Erythroblast (primary cell): ENCODE measurements at regions not wholly inside any gene's neighbourhood (a gene's known extent, or its start where the extent isn't known, plus 50 kb on each side); places are given as distances from the start of the nearest gene placed in this dataset.
"Not testable (repeated sequence)": the region's sequence is repeated elsewhere in the genome, so short reads cannot be mapped to it uniquely, and the experiment has no call there.

Source experiments
- DNase-seq, 2 experiments: peaks; one replicate each; lab custom pipeline; 2025; lab: John Stamatoyannopoulos, UW
- GATA1 ChIP-seq: IDR thresholded peaks from 2 replicates; pipeline ENCODE4 v1.6.1; 2011; ENCODE audit warnings: low read depth, mild to moderate bottlenecking, control low read depth, low read length, moderate library complexity
- POLR2A ChIP-seq: IDR thresholded peaks from 2 replicates; pipeline ENCODE4 v1.6.1; 2011; ENCODE audit warnings: mild to moderate bottlenecking, low read length

GRCh38 chr12:67077617-67078016 lies 191.5 kb upstream of the CAND1 start:
- no peak for DNase-seq
- TF ChIP-seq GATA1 (no peak), POLR2A (no peak)

GRCh38 chr12:67078957-67079356 lies 190.2 kb upstream of the CAND1 start:
- TF ChIP-seq POLR2A (no peak), GATA1 (no peak)
- DNase-seq = no peak

DNA sequence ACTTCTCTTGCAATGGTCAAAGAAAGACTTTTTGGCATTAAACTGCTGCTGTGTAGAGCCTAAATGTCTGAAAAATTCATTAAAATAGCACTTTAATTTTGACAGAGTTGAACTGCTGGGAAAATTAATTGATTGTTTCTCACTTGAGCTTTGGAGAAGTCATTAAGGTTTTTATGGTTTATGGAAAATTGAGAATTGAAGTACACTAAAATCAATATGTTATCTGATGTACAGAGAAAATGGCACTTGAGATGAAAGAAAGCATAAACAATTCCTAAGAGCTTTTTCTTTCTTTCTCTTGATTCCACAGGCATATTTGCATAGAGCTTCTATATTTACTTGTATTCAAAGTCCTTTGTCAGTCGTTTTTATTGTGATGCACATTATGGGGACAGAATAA lies 188.5 kb upstream of the CAND1 start:
- no peak for TF ChIP-seq POLR2A
- no peak for TF ChIP-seq GATA1
- DNase-seq = no peak

DNA sequence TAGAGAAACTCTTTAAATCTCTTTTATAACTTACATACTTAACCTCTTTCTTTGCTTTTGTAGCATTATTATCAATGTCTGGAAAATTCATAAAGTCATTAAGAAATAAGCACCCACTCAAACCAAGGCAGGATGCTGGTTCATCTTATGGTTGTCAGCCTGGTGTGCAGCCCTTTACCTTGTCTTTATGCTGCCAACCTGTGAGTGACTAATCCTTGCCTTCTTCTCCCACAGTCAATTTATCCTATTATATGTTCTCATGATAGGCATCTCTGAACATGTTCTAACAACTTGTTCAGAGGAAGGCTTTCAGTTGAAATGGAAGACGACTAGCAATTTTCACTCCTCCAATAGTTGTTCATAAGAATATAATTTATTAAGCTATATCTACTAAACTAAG lies 186.9 kb upstream of the CAND1 start:
- DNase-seq = no peak
- no peak for TF ChIP-seq POLR2A
- TF ChIP-seq GATA1 = no peak

DNA sequence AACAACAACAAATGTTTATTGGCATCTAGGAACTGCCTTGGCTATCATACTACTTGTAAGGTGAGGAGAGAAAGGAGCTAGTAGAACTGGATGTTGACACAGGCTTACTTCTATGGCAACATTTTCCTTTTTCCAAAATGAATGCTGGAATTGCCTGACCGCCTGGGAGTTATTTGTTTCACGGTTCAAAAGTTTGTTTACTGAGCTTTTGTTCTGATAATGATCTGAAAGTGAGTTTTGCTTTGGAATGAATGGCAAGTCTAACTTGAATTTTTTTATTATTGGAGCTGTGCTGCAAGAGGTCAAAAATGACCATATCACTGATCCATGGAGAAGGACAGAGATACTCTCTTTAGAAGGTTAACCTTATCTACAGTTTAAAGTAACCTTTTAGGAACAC lies 183.5 kb upstream of the CAND1 start:
- no peak for DNase-seq
- TF ChIP-seq POLR2A (no peak), GATA1 (no peak)

DNA sequence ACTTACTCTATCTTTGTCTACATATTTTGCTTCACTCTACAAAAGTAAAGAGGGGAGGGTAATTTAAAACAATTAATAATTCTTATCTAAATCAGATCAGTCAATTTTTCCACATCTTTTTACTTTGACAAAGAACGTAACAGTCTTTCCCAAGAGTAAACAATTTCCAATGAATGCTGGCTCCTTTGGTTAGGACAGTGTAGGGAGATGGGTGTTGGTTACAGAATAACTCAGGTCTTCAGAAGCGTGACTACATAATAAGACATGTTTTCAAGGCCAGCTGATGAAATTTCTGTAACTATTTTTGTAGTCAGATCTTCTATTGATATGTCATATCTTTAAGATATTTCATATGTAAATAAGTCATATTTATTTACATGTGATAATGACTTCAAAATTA lies 183.0 kb upstream of the CAND1 start:
- no peak for TF ChIP-seq GATA1
- TF ChIP-seq POLR2A = no peak

DNA sequence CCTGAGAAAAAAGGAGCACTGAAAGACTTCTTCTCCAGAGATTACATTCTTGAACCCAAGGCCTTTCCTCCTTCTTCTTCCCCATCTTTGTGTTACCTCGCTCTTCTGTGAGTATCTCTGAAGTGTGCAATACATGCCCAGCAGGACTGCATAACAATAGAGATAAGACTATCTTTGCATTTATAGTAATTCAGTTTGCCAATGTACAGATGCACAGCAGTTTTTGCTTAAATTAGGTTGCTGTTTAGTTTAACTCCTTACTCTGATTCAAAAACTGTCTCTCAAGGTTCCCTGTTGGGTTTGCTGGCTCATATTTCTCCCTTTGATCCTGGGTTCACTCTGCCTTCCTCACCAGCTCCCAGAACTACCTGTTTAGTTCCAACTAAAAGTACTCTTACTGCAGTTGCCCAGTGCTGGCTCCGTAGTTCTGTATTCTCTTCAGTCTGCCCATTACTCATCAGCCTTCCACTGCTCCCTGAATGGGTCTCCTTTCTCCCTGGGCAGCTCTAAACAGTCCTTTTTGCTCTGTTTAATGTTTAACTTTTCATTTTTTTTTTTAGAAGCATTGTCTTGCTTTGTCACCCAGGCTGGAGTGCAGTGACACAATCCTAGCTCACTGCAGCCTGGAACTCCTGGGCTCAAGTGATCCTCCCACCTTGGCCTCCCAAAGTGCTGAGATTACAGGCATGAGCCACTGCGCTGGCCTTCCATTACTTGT lies 180.6 kb upstream of the CAND1 start:
- TF ChIP-seq POLR2A = no peak
- TF ChIP-seq GATA1 = no peak
- no peak for DNase-seq

More for the DNA sequence above, 183.0 kb upstream of the CAND1 start:
- DNase-seq = no peak

DNA sequence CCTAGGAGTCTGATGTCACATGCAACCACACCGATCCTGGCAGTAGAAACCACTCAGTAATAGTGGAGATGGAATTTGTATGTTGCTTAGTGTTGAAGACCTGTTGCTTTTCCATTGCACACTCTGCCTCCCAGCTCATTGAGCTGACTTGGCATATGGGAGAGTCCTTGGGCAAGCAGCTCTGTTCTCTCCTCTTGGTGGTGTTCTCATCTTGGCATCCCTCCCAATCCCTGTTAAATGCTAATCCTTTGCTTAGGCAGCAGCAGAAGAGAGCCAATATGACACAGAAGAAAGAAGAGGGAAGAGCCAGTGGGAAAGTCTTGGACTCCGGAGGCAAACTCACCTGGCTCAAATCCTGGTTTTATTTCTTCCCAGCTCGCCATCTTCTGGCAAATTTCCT lies 178.0 kb upstream of the CAND1 start:
- TF ChIP-seq POLR2A (no peak), GATA1 (no peak)
- DNase-seq = no peak

DNA sequence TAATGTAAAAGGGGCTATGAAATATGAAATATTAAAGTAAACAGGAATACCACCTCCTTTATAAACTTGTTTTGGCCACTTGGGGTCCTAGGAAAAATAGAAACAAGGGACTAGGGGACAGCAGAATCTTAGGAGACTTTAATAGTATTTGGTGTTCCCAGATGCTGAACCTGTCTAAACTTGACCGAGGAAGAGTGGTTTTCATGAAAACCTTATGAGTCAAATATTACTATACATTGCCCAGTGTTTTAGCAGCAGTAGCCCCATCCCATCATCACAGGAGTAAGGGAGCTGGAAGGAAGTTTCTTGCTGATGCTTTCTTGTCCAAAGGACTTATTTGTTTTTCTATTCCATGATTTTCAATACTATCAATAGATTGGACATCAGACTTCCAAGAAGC lies 177.5 kb upstream of the CAND1 start:
- TF ChIP-seq POLR2A (no peak), GATA1 (no peak)

GRCh38 chr12:67092934-67093333 lies 176.2 kb upstream of the CAND1 start:
- not testable (repeated sequence) for DNase-seq

More for the DNA sequence above, 177.5 kb upstream of the CAND1 start:
- no peak for DNase-seq

- TF ChIP-seq GATA1 (no peak), POLR2A (no peak)
- DNase-seq = peak in 1 of 2 experiments; percentile 1
Observed at GRCh38 chr12:67096533-67097318, 172.4 kb upstream of the CAND1 start.

DNA sequence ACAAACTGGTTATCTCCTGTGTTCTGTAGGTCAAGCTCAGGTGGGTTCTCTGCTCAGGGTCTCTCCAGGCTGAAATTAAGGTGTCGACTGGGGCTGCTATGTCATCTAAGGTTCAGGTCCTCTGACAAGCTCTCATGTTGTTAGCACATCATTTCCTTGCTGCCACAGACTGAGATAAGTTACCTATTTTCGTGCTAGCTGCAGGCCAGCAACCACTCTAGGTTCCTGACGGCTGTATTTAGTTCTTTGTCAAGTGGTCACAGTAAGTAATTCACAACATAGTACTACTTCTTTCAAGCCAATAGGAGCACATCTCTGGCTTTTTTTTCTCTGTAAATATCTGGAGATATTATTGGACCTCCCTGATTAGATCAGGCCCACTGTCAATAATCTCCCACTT lies 169.3 kb upstream of the CAND1 start:
- TF ChIP-seq POLR2A (no peak), GATA1 (no peak)
- no peak for DNase-seq

- no peak for TF ChIP-seq POLR2A
- TF ChIP-seq GATA1 = no peak
- DNase-seq = no peak
Observed at GRCh38 chr12:67103521-67103920, 165.6 kb upstream of the CAND1 start.

GRCh38 chr12:67107235-67107634 lies 161.9 kb upstream of the CAND1 start:
- no peak for DNase-seq
- TF ChIP-seq POLR2A (no peak), GATA1 (no peak)
